CD4-positive, alpha-beta T cell (primary cell): ENCODE measurements at regions not wholly inside any gene's neighbourhood (a gene's known extent, or its start where the extent isn't known, plus 50 kb on each side); places are given as distances from the start of the nearest gene placed in this dataset.

Experiments used
- ATAC-seq: fragments of 200-7000 bp; cut with Tn5 transposase; one replicate; pipeline ENCODE4 v1.10.0; 2022; ENCODE audit warnings: mild to moderate bottlenecking; ENCODE audit not compliant: poor library complexity
- CTCF ChIA-PET: fragments of 350-600 bp; sonication (Branson Sonifier 250); formaldehyde crosslinking; loops from one replicate; lab custom pipeline; 2021; ENCODE audit warnings: antibody characterized with exemption, inconsistent platforms; lab: Charles Lee
- POLR2A ChIA-PET: fragments of 350-600 bp; sonication (Branson Sonifier 250); formaldehyde crosslinking; loops from one replicate; lab custom pipeline; 2021; ENCODE audit warnings: antibody characterized with exemption, inconsistent platforms; lab: Charles Lee
- DNase-seq, 14 experiments: peaks; one replicate each; pipeline ENCODE4 v3.0.0-alpha.2; 2013 to 2020; ENCODE audit warnings: mixed read lengths in 2 of 14
- H3K27ac ChIP-seq, 2 donors: one replicate each; pipeline versions ENCODE4 v1.5.1 to v1.7.0; 2013; ENCODE audit warnings: low read length in 2 of 2, low read depth in 1 of 2, mild to moderate bottlenecking in 1 of 2
- H3K27me3 ChIP-seq, 2 experiments: 1 replicate in 1 of 2; 2 replicates in 1 of 2; pipeline versions ENCODE4 v1.6.1 to v1.7.0; 2013; ENCODE audit warnings: low read length in 2 of 2, control low read depth in 1 of 2, mild to moderate bottlenecking in 1 of 2, moderate library complexity in 1 of 2; ENCODE audit not compliant: insufficient read depth in 2 of 2, control insufficient read depth in 1 of 2
- H3K36me3 ChIP-seq: one replicate; pipeline ENCODE4 v1.6.1; 2013; ENCODE audit warnings: low read length, control low read depth; ENCODE audit not compliant: insufficient read depth
- H3K4me1 ChIP-seq: one replicate; pipeline ENCODE4 v1.6.1; 2013; ENCODE audit warnings: low read length, control low read depth; ENCODE audit not compliant: insufficient read depth
- H3K4me3 ChIP-seq: one replicate; pipeline ENCODE4 v1.5.1; 2013; ENCODE audit warnings: mild to moderate bottlenecking, low read length, moderate library complexity
- H3K9me3 ChIP-seq, 2 experiments: 1 replicate in 1 of 2; 2 replicates in 1 of 2; pipeline versions ENCODE4 v1.6.1 to v1.7.0; 2013; ENCODE audit warnings: low read length in 2 of 2, mild to moderate bottlenecking in 2 of 2, control low read depth in 1 of 2, moderate library complexity in 1 of 2; ENCODE audit not compliant: control insufficient read depth in 1 of 2, insufficient read depth in 1 of 2
- H3K27ac Mint-ChIP-seq: one replicate; pipeline ENCODE4 v1.8.0; 2020; ENCODE audit warnings: mixed read lengths
- H3K27me3 Mint-ChIP-seq: one replicate; pipeline ENCODE4 v1.8.0; 2021; ENCODE audit warnings: mixed read lengths
- H3K36me3 Mint-ChIP-seq: one replicate; pipeline ENCODE4 v1.8.0; 2021; ENCODE audit warnings: low read depth, mixed read lengths
- H3K4me1 Mint-ChIP-seq: one replicate; pipeline ENCODE4 v1.8.0; 2021; ENCODE audit warnings: low read depth, mixed read lengths
- H3K4me3 Mint-ChIP-seq: one replicate; pipeline ENCODE4 v1.8.0; 2020; ENCODE audit warnings: mild to moderate bottlenecking, mixed read lengths
- H3K9me3 Mint-ChIP-seq: one replicate; pipeline ENCODE4 v1.8.0; 2020; ENCODE audit warnings: mixed read lengths
- CTCF ChIP-seq: fragments of 200-600 bp; IDR thresholded peaks from one replicate; pipeline ENCODE4 v1.8.0; 2022; ENCODE audit warnings: antibody characterized with exemption, mild to moderate bottlenecking
- intact Hi-C, 2 experiments: fragments of 100-400 bp; cut with DNase I in 1 of 2; cut with micrococcal nuclease in 1 of 2; formaldehyde crosslinking; loops; one replicate each; pipeline versions ENCODE4 v1.15.1 to v1.9.0; 2023 to 2025; cut with DNase I, micrococcal nuclease

GRCh38 chr17:33862772-33863602 is 392.1 kb upstream of the CCL2 start:
- peaks cover 0 to 6% of the 10 kb centered on the region in 2 experiments for H3K27me3 ChIP-seq
- ATAC-seq = no peak

GRCh38 chr17:33864758-33865229 is 390.3 kb upstream of the CCL2 start:
- no peak overlapping the region for H3K4me3 ChIP-seq
- no peak for TF ChIP-seq CTCF
- no peaks in the 10 kb centered on the region for H3K36me3 ChIP-seq
- H3K9me3 ChIP-seq = no peaks in the 10 kb centered on the region
- no peaks in the 10 kb centered on the region for H3K4me1 ChIP-seq
- H3K4me1 Mint-ChIP-seq = no peaks in the 10 kb centered on the region
- POLR2A ChIA-PET = no interaction called here
- no peak for DNase-seq
- H3K9me3 Mint-ChIP-seq = no peaks in the 10 kb centered on the region
- peaks cover 0 to 6% of the 10 kb centered on the region in 2 experiments for H3K27me3 ChIP-seq
- peaks cover 21% of the 10 kb centered on the region for H3K27me3 Mint-ChIP-seq
- no peak overlapping the region for H3K27ac Mint-ChIP-seq
- no peak for ATAC-seq
- no peak overlapping the region for H3K27ac ChIP-seq
- intact Hi-C loops = no loop called here
- H3K36me3 Mint-ChIP-seq = no peaks in the 10 kb centered on the region
- H3K4me3 Mint-ChIP-seq = no peak overlapping the region
- CTCF ChIA-PET = no interaction called here

More at GRCh38 chr17:33862772-33863602, 392.1 kb upstream of the CCL2 start:
- no peaks in the 10 kb centered on the region for H3K9me3 Mint-ChIP-seq
- no peaks in the 10 kb centered on the region for H3K4me1 Mint-ChIP-seq
- Histone ChIP-seq H3K4me1 (no peaks in the 10 kb centered on the region), H3K27ac (no peak overlapping the region), H3K4me3 (no peak overlapping the region), H3K9me3 (no peaks in the 10 kb centered on the region), H3K36me3 (no peaks in the 10 kb centered on the region)
- H3K36me3 Mint-ChIP-seq = no peaks in the 10 kb centered on the region
- intact Hi-C loops = no loop called here
- ChIA-PET POLR2A (no interaction called here), CTCF (no interaction called here)
- peaks cover 28% of the 10 kb centered on the region for H3K27me3 Mint-ChIP-seq
- no peak for TF ChIP-seq CTCF
- H3K4me3 Mint-ChIP-seq = no peak overlapping the region
- H3K27ac Mint-ChIP-seq = no peak overlapping the region
- no peak for DNase-seq

- H3K27ac ChIP-seq = no peak overlapping the region
- H3K36me3 ChIP-seq = no peaks in the 10 kb centered on the region
- Mint-ChIP-seq H3K9me3 (no peaks in the 10 kb centered on the region), H3K27me3 (peaks cover 53% of the 10 kb centered on the region), H3K4me3 (no peak overlapping the region), H3K27ac (no peak overlapping the region), H3K36me3 (no peaks in the 10 kb centered on the region), H3K4me1 (no peaks in the 10 kb centered on the region)
- no peak overlapping the region for H3K4me3 ChIP-seq
- ATAC-seq (no peak), DNase-seq (no peak)
- CTCF ChIA-PET = no interaction called here
- H3K4me1 ChIP-seq = no peaks in the 10 kb centered on the region
- intact Hi-C loops = no loop called here
- POLR2A ChIA-PET = no interaction called here
- no peaks in the 10 kb centered on the region for H3K9me3 ChIP-seq
- peaks cover 0 to 3% of the 10 kb centered on the region in 2 experiments for H3K27me3 ChIP-seq
- no peak for TF ChIP-seq CTCF
These were observed 386.2 kb upstream of the CCL2 start for GRCh38 chr17:33868899-33869298.
